Retinal pigment epithelial cell (primary cell): ENCODE measurements at regions not wholly inside any gene's neighbourhood (a gene's known extent, or its start where the extent isn't known, plus 50 kb on each side); places are given as distances from the start of the nearest gene placed in this dataset.
A peak's percentile ranks its signal among the peaks of the same experiment; 100 is the strongest.
"Not testable (repeated sequence)": the region's sequence is repeated elsewhere in the genome, so short reads cannot be mapped to it uniquely, and the experiment has no call there.

Source experiments
- DNase-seq: peaks from one replicate; pipeline ENCODE4 v3.0.0-alpha.2; 2010; ENCODE audit warnings: low read depth
- H3K4me3 ChIP-seq: 2 replicates; pipeline ENCODE4 v1.5.1; 2011; ENCODE audit warnings: mild to moderate bottlenecking, low read length, control low read depth, moderate library complexity
- TF ChIP-seq, protein P1 (sequence below): conservative IDR thresholded peaks from 2 replicates; pipeline ENCODE4 v1.5.1; 2011; ENCODE audit warnings: low read depth, low read length, control low read depth, inconsistent platforms

DNA sequence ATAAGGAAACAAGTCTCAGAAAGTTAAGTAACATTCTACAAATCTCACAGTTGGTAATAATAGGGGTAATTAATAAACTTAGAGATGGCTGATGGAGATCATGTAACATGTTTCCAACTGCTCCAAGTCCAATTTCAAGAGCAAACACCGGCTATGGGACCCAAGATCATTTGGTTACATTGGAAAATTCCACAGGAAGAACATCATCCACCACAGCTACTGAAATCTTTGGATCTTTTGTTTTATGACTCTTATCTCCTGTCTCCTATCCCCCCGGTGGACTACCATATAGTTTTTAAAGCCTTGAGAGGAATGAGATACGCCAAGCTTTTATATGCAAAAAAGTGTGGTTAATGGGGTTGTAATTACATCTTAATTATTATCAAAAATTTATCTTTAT lies 216.1 kb downstream of the WNT5A start:
- DNase-seq = no peak
- TF ChIP-seq, protein P1, sequence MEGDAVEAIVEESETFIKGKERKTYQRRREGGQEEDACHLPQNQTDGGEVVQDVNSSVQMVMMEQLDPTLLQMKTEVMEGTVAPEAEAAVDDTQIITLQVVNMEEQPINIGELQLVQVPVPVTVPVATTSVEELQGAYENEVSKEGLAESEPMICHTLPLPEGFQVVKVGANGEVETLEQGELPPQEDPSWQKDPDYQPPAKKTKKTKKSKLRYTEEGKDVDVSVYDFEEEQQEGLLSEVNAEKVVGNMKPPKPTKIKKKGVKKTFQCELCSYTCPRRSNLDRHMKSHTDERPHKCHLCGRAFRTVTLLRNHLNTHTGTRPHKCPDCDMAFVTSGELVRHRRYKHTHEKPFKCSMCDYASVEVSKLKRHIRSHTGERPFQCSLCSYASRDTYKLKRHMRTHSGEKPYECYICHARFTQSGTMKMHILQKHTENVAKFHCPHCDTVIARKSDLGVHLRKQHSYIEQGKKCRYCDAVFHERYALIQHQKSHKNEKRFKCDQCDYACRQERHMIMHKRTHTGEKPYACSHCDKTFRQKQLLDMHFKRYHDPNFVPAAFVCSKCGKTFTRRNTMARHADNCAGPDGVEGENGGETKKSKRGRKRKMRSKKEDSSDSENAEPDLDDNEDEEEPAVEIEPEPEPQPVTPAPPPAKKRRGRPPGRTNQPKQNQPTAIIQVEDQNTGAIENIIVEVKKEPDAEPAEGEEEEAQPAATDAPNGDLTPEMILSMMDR = no peak
- H3K4me3 ChIP-seq = no peak overlapping the region

DNA sequence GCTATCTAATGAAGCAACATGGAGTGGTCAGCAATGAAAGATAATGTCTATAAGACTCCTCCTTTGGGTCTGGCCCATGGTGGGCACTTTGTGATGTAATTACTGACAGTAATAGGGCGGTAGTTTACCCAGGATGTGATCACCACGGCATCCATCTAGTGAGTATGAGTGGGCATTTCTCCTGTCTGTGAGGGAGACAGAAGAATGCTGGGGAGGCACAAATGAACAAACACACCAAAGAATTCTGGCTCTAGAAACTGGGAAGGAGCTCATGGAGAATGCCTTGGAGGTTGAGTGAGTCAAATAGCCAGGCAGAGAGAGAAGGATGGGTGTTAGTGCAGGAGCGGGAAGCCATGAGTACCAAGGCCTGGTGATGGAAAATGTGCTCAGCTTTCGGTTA lies 217.5 kb downstream of the WNT5A start:
- no peak for DNase-seq
- TF ChIP-seq, protein P1 = no peak
- H3K4me3 ChIP-seq = no peak overlapping the region

DNA sequence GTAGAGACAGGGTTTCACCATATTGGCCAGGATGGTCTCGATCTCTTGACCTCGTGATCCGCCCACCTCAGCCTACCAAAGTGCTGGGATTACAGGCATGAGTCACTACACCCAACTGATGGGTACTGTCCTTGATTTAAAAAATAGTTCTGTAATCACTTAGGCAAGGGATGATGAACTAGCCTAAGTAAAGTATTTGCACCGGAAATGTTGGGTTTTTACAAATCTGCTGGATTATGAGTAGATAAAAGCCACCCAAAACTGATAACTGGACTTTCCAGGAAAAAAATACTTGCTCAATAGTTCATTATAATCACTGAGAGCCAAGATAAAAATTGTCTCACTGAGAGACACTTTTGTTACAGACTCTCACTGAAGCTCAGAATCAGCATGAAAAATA lies 218.0 kb downstream of the WNT5A start:
- no peak for DNase-seq
- TF ChIP-seq, protein P1 = no peak
- H3K4me3 ChIP-seq = no peak overlapping the region

DNA sequence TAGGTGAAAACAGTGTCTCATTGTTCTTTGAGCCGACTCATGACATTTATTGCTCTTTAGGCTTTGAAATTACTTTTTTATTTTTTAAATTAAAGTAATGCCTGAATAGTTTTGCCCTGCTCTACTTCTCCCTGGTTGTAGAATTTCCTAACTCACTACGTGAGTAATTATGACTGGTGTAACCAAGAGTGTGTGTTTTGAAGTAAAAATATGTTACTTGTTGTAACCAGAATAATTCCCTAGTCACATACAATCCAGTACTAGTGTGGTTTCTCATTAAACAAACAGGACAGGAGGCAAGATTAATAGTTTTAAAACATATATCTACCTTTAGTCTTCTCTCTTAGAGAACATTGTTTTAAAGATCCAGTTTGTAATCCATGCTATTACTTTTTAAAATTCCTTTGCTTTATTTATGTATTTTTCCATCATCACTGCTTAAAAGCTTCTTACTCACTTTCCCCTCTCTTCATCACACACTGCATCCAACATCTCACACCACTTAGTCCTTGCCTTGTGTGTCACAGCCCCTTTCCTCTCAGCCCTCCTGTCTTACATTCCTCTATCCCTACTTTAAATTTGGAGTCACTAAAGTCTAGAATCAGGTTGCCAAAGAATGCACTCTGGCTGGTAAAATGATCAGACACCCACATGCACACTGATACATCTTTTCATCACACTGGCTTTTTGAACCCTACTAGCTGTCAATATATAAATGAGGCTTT lies 219.7 kb downstream of the WNT5A start:
- DNase-seq = no peak
- TF ChIP-seq, protein P1 = no peak
- no peak overlapping the region for H3K4me3 ChIP-seq

DNA sequence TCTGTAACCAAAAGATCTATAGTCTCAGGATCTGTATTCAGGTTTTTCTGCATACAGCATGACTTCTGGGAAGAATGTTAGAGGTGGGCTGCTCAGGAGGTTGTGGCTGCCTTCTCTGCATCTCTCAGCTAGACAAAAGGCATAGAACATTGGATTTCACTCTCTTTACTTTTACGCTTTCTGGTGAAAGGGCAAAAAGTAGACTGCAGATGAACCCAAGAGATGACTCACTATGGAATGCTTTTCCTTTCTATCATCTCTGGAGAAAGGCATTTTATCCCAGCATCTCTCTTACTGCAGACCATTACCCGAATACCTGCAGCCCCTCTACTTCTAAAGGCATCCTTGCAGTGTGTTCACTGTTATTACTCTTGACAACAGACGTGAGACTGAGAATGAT lies 222.2 kb downstream of the WNT5A start:
- H3K4me3 ChIP-seq = no peak overlapping the region
- DNase-seq = no peak
- TF ChIP-seq, protein P1 = no peak

DNA sequence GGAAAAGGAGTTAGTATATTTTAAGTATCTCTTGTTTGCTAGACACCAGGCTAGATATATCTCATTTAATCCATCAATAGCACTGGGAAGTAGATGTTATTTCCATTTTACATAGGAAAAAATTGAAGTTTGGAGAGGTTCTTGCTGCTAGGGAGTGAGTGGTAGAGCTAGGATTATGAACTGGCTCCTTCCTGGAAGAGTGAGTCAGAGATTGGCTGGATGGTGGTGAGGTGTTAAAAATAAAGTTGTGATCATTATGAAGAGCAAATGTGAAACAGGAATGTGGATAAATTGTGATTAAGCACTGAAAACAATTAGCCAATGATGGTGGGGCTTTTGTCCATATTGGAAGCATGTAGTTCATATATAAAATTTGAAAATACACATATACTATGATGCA lies 234.2 kb downstream of the WNT5A start:
- DNase-seq = peak; percentile 32
- no peak overlapping the region for H3K4me3 ChIP-seq
- TF ChIP-seq, protein P1 = no peak

- not testable (repeated sequence) for H3K4me3 ChIP-seq, DNase-seq
These were observed 237.9 kb downstream of the WNT5A start for GRCh38 chr3:55249156-55249555.
